BLaER1 treated with 17β-estradiol and CSF1 and Interleukin-3, amounts not matched to agents 10 nM and 100 nM (cell line): ENCODE measurements at regions not wholly inside any gene's neighbourhood (a gene's known extent, or its start where the extent isn't known, plus 50 kb on each side); places are given as distances from the start of the nearest gene placed in this dataset.

ENCODE experiments used
- H3K27ac ChIP-seq, 11 experiments: shearing (Covaris generic); formaldehyde crosslinking; 2 replicates each; pipeline ENCODE4 v1.8.1; 2022
- H3K27me3 ChIP-seq, 11 experiments: shearing (Covaris generic); formaldehyde crosslinking; 2 replicates each; pipeline ENCODE4 v1.8.1; 2022
- H3K36me3 ChIP-seq, 11 experiments: shearing (Covaris generic); formaldehyde crosslinking; 2 replicates each; pipeline ENCODE4 v1.8.1; 2022
- H3K4me1 ChIP-seq, 10 experiments: shearing (Covaris generic); formaldehyde crosslinking; 2 replicates each; pipeline ENCODE4 v1.8.1; 2022
- H3K4me2 ChIP-seq, 11 experiments: shearing (Covaris generic); formaldehyde crosslinking; 2 replicates each; pipeline ENCODE4 v1.8.1; 2022
- H3K4me3 ChIP-seq, 10 experiments: shearing (Covaris generic); formaldehyde crosslinking; 2 replicates each; pipeline ENCODE4 v1.8.1; 2022
- H3K9ac ChIP-seq, 11 experiments: shearing (Covaris generic); formaldehyde crosslinking; 2 replicates each; pipeline ENCODE4 v1.8.1; 2022
- H3K9me3 ChIP-seq, 11 experiments: shearing (Covaris generic); formaldehyde crosslinking; replicated peaks in 1 of 11; 2 replicates each; pipeline ENCODE4 v1.8.1; 2022
- H4K20me1 ChIP-seq, 11 experiments: shearing (Covaris generic); formaldehyde crosslinking; 2 replicates each; pipeline ENCODE4 v1.8.1; 2022
- Cebpa-rat ChIP-seq, 11 experiments: shearing (Covaris generic); IDR thresholded peaks; 2 replicates each; pipeline ENCODE4 v1.8.1; 2022

GRCh38 chr2:180753809-180754761 lies 226.3 kb upstream of the UBE2E3 start:
- Histone ChIP-seq H3K4me1 (peaks cover 0 to 8% (median 0%) of the 10 kb centered on the region in 10 experiments; a peak in 4 of 20 replicates), H3K4me3 (no peak overlapping the region), H3K36me3 (no peaks in the 10 kb centered on the region), H3K27me3 (no peaks in the 10 kb centered on the region), H3K27ac (no peak overlapping the region), H3K4me2 (peak overlapping the region in 3 of 11 experiments; percentile 12 to 57 (median 54); a peak in 4 of 22 replicates), H3K9ac (no peak overlapping the region), H3K9me3 (no peaks in the 10 kb centered on the region), H4K20me1 (no peaks in the 10 kb centered on the region)
- TF ChIP-seq Cebpa-rat (IDR thresholded peaks at IDR 0.05), result no peak

GRCh38 chr2:180751306-180751920 lies 229.0 kb upstream of the UBE2E3 start:
- H3K9ac ChIP-seq, result no peak overlapping the region
- no peaks in the 10 kb centered on the region for H3K36me3 ChIP-seq
- no peaks in the 10 kb centered on the region for H3K9me3 ChIP-seq
- H3K27me3 ChIP-seq, result no peaks in the 10 kb centered on the region
- H3K4me1 ChIP-seq, result peaks cover 0 to 8% (median 0%) of the 10 kb centered on the region in 10 experiments; a peak in 4 of 20 replicates
- no peaks in the 10 kb centered on the region for H4K20me1 ChIP-seq
- no peak overlapping the region for H3K4me3 ChIP-seq
- no peak for TF ChIP-seq Cebpa-rat (IDR thresholded peaks at IDR 0.05)
- H3K4me2 ChIP-seq, result no peak overlapping the region
- H3K27ac ChIP-seq, result no peak overlapping the region

GRCh38 chr2:180747728-180748127 lies 232.7 kb upstream of the UBE2E3 start:
- Histone ChIP-seq H3K4me3 (no peak overlapping the region), H3K27ac (no peak overlapping the region), H3K36me3 (no peaks in the 10 kb centered on the region), H3K27me3 (no peaks in the 10 kb centered on the region), H4K20me1 (no peaks in the 10 kb centered on the region), H3K9ac (no peak overlapping the region), H3K9me3 (no peaks in the 10 kb centered on the region), H3K4me1 (no peaks in the 10 kb centered on the region), H3K4me2 (no peak overlapping the region)
- no peak for TF ChIP-seq Cebpa-rat (IDR thresholded peaks at IDR 0.05)

GRCh38 chr2:180743401-180743800 lies 237.0 kb upstream of the UBE2E3 start:
- no peak overlapping the region for H3K4me2 ChIP-seq
- no peaks in the 10 kb centered on the region for H3K9me3 ChIP-seq
- no peaks in the 10 kb centered on the region for H4K20me1 ChIP-seq
- H3K27me3 ChIP-seq, result no peaks in the 10 kb centered on the region
- H3K36me3 ChIP-seq, result no peaks in the 10 kb centered on the region
- H3K4me3 ChIP-seq, result no peak overlapping the region
- no peak for TF ChIP-seq Cebpa-rat (IDR thresholded peaks at IDR 0.05)
- H3K27ac ChIP-seq, result no peak overlapping the region
- H3K9ac ChIP-seq, result no peak overlapping the region
- H3K4me1 ChIP-seq, result no peaks in the 10 kb centered on the region

- H3K27ac ChIP-seq, result no peak overlapping the region
- no peak for TF ChIP-seq Cebpa-rat (IDR thresholded peaks at IDR 0.05)
- no peak overlapping the region for H3K4me2 ChIP-seq
Measured at GRCh38 chr2:180742801-180743200, 237.6 kb upstream of the UBE2E3 start.

GRCh38 chr2:180739070-180739469 lies 241.3 kb upstream of the UBE2E3 start:
- Histone ChIP-seq H3K4me3 (no peak overlapping the region), H3K4me2 (no peak overlapping the region), H3K27me3 (no peaks in the 10 kb centered on the region), H3K27ac (no peak overlapping the region), H3K36me3 (no peaks in the 10 kb centered on the region), H4K20me1 (no peaks in the 10 kb centered on the region), H3K4me1 (no peaks in the 10 kb centered on the region), H3K9me3 (no peaks in the 10 kb centered on the region), H3K9ac (no peak overlapping the region)
- no peak for TF ChIP-seq Cebpa-rat (IDR thresholded peaks at IDR 0.05)

More at GRCh38 chr2:180742801-180743200, 237.6 kb upstream of the UBE2E3 start:
- Histone ChIP-seq H3K4me1 (no peaks in the 10 kb centered on the region), H3K27me3 (no peaks in the 10 kb centered on the region), H4K20me1 (no peaks in the 10 kb centered on the region), H3K4me3 (no peak overlapping the region), H3K36me3 (no peaks in the 10 kb centered on the region), H3K9ac (no peak overlapping the region), H3K9me3 (no peaks in the 10 kb centered on the region)

- Histone ChIP-seq H3K27ac (no peak overlapping the region), H3K36me3 (no peaks in the 10 kb centered on the region), H3K4me1 (no peaks in the 10 kb centered on the region), H4K20me1 (no peaks in the 10 kb centered on the region), H3K27me3 (no peaks in the 10 kb centered on the region), H3K9me3 (no peaks in the 10 kb centered on the region), H3K4me2 (no peak overlapping the region), H3K9ac (no peak overlapping the region), H3K4me3 (no peak overlapping the region)
- no peak for TF ChIP-seq Cebpa-rat (IDR thresholded peaks at IDR 0.05)
Measured at GRCh38 chr2:180735799-180736198, 244.6 kb upstream of the UBE2E3 start.

- no peak overlapping the region for H3K27ac ChIP-seq
- H3K9me3 ChIP-seq, result no peaks in the 10 kb centered on the region
- TF ChIP-seq Cebpa-rat (IDR thresholded peaks at IDR 0.05), result no peak
Measured at GRCh38 chr2:180734382-180734781, 246.0 kb upstream of the UBE2E3 start.

GRCh38 chr2:180733330-180733729 lies 247.1 kb upstream of the UBE2E3 start:
- no peak for TF ChIP-seq Cebpa-rat (IDR thresholded peaks at IDR 0.05)
- H3K4me2 ChIP-seq, result no peak overlapping the region
- H3K9me3 ChIP-seq, result no peaks in the 10 kb centered on the region
- no peaks in the 10 kb centered on the region for H4K20me1 ChIP-seq
- H3K4me1 ChIP-seq, result no peaks in the 10 kb centered on the region
- no peaks in the 10 kb centered on the region for H3K36me3 ChIP-seq
- H3K27me3 ChIP-seq, result no peaks in the 10 kb centered on the region
- no peak overlapping the region for H3K9ac ChIP-seq
- H3K27ac ChIP-seq, result no peak overlapping the region
- H3K4me3 ChIP-seq, result no peak overlapping the region

More at GRCh38 chr2:180734382-180734781, 246.0 kb upstream of the UBE2E3 start:
- Histone ChIP-seq H3K4me3 (no peak overlapping the region), H3K27me3 (no peaks in the 10 kb centered on the region), H3K36me3 (no peaks in the 10 kb centered on the region), H3K4me2 (no peak overlapping the region), H4K20me1 (no peaks in the 10 kb centered on the region), H3K9ac (no peak overlapping the region), H3K4me1 (no peaks in the 10 kb centered on the region)
